ENCODE measurements at regions not wholly inside any gene's neighbourhood (a gene's known extent, or its start where the extent isn't known, plus 50 kb on each side); places are given as distances from the start of the nearest gene placed in this dataset.

- no peak for DNase-seq (ENCODE audit: low read depth, low spot score)
- no peaks in the 10 kb centered on the region for H3K27me3 Mint-ChIP-seq (ENCODE audit: low read depth)
- peaks cover 3% of the 10 kb centered on the region for H3K4me1 Mint-ChIP-seq
- H3K9me3 Mint-ChIP-seq = no peaks in the 10 kb centered on the region
- TF ChIP-seq CTCF (conservative IDR thresholded peaks at IDR 0.05) = no peak
- H3K27ac Mint-ChIP-seq (ENCODE audit: unreplicated experiment) = no peak overlapping the region
- H3K4me3 Mint-ChIP-seq = no peak overlapping the region
- H3K36me3 Mint-ChIP-seq (ENCODE audit: low read depth) = no peaks in the 10 kb centered on the region
These were observed 1230.3 kb downstream of the DIAPH3 start for GRCh38 chr13:58933475-58933874.

GRCh38 chr13:58935689-58936088, 1228.0 kb downstream of the DIAPH3 start:
- no peak overlapping the region for H3K27ac Mint-ChIP-seq (ENCODE audit: unreplicated experiment)
- no peaks in the 10 kb centered on the region for H3K9me3 Mint-ChIP-seq
- peaks cover 3% of the 10 kb centered on the region for H3K4me1 Mint-ChIP-seq
- no peaks in the 10 kb centered on the region for H3K27me3 Mint-ChIP-seq (ENCODE audit: low read depth)
- no peak overlapping the region for H3K4me3 Mint-ChIP-seq
- TF ChIP-seq CTCF (conservative IDR thresholded peaks at IDR 0.05) = no peak
- no peak for DNase-seq (ENCODE audit: low read depth, low spot score)
- H3K36me3 Mint-ChIP-seq (ENCODE audit: low read depth) = no peaks in the 10 kb centered on the region

- Mint-ChIP-seq H3K4me1 (no peaks in the 10 kb centered on the region), H3K4me3 (no peak overlapping the region), H3K9me3 (peaks cover 9% of the 10 kb centered on the region), H3K36me3 (ENCODE audit: low read depth) (peaks cover 14% of the 10 kb centered on the region), H3K27me3 (ENCODE audit: low read depth) (no peaks in the 10 kb centered on the region), H3K27ac (ENCODE audit: unreplicated experiment) (no peak overlapping the region)
- no peak for TF ChIP-seq CTCF (conservative IDR thresholded peaks at IDR 0.05)
- DNase-seq (ENCODE audit: low read depth, low spot score) = no peak
These were observed 1217.5 kb downstream of the DIAPH3 start for GRCh38 chr13:58946274-58946673.

GRCh38 chr13:58949646-58950045, 1214.1 kb downstream of the DIAPH3 start:
- no peak overlapping the region for H3K27ac Mint-ChIP-seq (ENCODE audit: unreplicated experiment)
- H3K36me3 Mint-ChIP-seq (ENCODE audit: low read depth) = peaks cover 14% of the 10 kb centered on the region
- no peak overlapping the region for H3K4me3 Mint-ChIP-seq
- peaks cover 15% of the 10 kb centered on the region for H3K9me3 Mint-ChIP-seq
- peaks cover 5% of the 10 kb centered on the region for H3K4me1 Mint-ChIP-seq
- no peak for DNase-seq (ENCODE audit: low read depth, low spot score)
- no peak for TF ChIP-seq CTCF (conservative IDR thresholded peaks at IDR 0.05)
- H3K27me3 Mint-ChIP-seq (ENCODE audit: low read depth) = no peaks in the 10 kb centered on the region

- DNase-seq (ENCODE audit: low read depth, low spot score) = no peak
- H3K9me3 Mint-ChIP-seq = peaks cover 16% of the 10 kb centered on the region
These were observed 1212.8 kb downstream of the DIAPH3 start for GRCh38 chr13:58950911-58951310.

More at GRCh38 chr13:58950911-58951310, 1212.8 kb downstream of the DIAPH3 start:
- Mint-ChIP-seq H3K4me3 (no peak overlapping the region), H3K36me3 (ENCODE audit: low read depth) (peaks cover 14% of the 10 kb centered on the region), H3K27ac (ENCODE audit: unreplicated experiment) (no peak overlapping the region), H3K27me3 (ENCODE audit: low read depth) (no peaks in the 10 kb centered on the region), H3K4me1 (peaks cover 5% of the 10 kb centered on the region)
- TF ChIP-seq CTCF (conservative IDR thresholded peaks at IDR 0.05) = no peak
